ENCODE measurements at regions not wholly inside any gene's neighbourhood (a gene's known extent, or its start where the extent isn't known, plus 50 kb on each side); places are given as distances from the start of the nearest gene placed in this dataset.

DNA sequence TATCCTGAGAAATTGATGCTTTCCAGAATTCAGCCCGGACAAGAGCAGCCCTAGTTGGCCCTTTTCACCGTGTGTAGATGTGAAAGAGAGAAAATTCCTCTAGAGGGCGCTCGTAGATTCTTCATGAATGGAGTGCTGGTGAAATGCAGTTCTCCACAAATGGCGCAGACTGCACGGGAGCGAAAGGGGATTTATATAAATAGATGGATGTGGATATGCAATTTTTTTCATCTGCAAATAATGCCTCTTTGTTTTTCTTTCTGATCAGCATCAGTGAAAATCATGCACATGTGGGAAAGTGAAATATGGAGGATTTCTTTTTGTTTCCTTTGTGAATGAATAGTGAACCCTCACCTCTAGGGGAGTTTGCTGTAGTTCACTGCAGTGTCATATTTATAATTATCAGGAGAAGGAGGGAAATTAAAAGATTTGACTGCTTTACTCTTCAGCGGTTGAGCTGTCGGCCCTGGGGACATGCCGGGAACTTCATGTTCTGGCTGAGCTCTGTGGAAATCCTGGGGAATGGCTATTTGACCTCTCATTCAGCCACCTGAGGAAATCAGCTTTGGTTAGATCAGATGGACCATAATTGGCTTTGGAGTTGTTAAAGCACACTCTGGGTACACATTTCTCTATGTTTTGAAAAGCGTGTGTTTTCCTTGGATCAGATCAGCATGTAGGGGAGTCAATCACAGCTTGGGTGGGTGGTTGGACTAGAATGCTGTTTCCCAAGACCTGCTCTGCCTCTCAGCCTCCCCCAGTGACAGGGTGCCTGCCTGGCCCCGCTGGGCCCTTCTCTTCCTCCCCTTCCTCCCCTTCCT, 115.0 kb upstream of the SHISA3 start:
- ChIA-PET CTCF (interaction anchor here (0.7 to 4.2 kb wide), 8 partner anchors 10 to 239 kb away, joined by 3 to 38 read pairs (median 4); no protein-coding TSS in a partner anchor), RAD21 (ENCODE audit: low non-redundant PET in 1 of 2, low total read pairs in 2 of 2, uncharacterized antibody in 2 of 2, unreplicated experiment in 2 of 2) (interaction anchor here in 1 of 2 experiments (1.4 kb wide), 1 partner anchor 237 kb away, joined by 7 read pairs; no protein-coding TSS in a partner anchor), POLR2A (no interaction called here)
- no TSS peak for BruUV-seq (replicated peaks)
- H3K27me3 ChIP-seq (ENCODE audit: insufficient read depth, low read length), result no peaks in the 10 kb centered on the region
- no peaks in the 10 kb centered on the region for H3K9me2 ChIP-seq (ENCODE audit: insufficient read depth)
- TF ChIP-seq YY1 (IDR thresholded peaks at IDR 0.05; ENCODE audit: extremely low read depth, insufficient replicate concordance, low read depth, low read length), result peak; percentile 35
- TF ChIP-seq ZNF274 (IDR thresholded peaks at IDR 0.05; ENCODE audit: low read depth, low read length), result no peak
- TF ChIP-seq, protein P1, sequence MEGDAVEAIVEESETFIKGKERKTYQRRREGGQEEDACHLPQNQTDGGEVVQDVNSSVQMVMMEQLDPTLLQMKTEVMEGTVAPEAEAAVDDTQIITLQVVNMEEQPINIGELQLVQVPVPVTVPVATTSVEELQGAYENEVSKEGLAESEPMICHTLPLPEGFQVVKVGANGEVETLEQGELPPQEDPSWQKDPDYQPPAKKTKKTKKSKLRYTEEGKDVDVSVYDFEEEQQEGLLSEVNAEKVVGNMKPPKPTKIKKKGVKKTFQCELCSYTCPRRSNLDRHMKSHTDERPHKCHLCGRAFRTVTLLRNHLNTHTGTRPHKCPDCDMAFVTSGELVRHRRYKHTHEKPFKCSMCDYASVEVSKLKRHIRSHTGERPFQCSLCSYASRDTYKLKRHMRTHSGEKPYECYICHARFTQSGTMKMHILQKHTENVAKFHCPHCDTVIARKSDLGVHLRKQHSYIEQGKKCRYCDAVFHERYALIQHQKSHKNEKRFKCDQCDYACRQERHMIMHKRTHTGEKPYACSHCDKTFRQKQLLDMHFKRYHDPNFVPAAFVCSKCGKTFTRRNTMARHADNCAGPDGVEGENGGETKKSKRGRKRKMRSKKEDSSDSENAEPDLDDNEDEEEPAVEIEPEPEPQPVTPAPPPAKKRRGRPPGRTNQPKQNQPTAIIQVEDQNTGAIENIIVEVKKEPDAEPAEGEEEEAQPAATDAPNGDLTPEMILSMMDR (IDR thresholded peaks at IDR 0.05 in 2 of 3, conservative IDR thresholded peaks at IDR 0.05 in 1 of 3; ENCODE audit: borderline replicate concordance in 1 of 3, insufficient read depth in 1 of 3, low read depth in 2 of 3, low read length in 2 of 3), result peak; percentile 56 to 85 (median 81)
- TF ChIP-seq RAD21 (IDR thresholded peaks at IDR 0.05; ENCODE audit: low read depth), result peak; percentile 85
- H2AFZ ChIP-seq (ENCODE audit: low read depth, low read length, poor library complexity, severe bottlenecking), result peak overlapping the region; percentile 95
- intact Hi-C loops (cut with micrococcal nuclease), result loop anchor here (1.0 to 10.0 kb wide), 4 partner anchors 237 to 585 kb away; partner anchors contain the start of genes ATP8A1 and SLC30A9
- DNase-seq (ENCODE audit: low read depth, low spot score) (peak; percentile 76), ATAC-seq (peak; percentile 90)
- peaks cover 0 to 7% of the 10 kb centered on the region in 2 experiments; a peak in 1 of 4 replicates for H3K4me1 ChIP-seq (ENCODE audit: control insufficient read depth in 1 of 2, insufficient read depth in 2 of 2, low read length in 2 of 2)
- H3K4me3 ChIP-seq (replicated peaks in 1 of 2; ENCODE audit: low read depth in 1 of 2, low read length in 2 of 2), result no peak overlapping the region; a peak in 1 of 4 replicates
- no peaks in the 10 kb centered on the region for H4K20me1 ChIP-seq (ENCODE audit: insufficient read depth)
- H3K36me3 ChIP-seq (ENCODE audit: control insufficient read depth in 1 of 2, insufficient read depth in 2 of 2, low read length in 2 of 2), result no peaks in the 10 kb centered on the region
- peak overlapping the region; percentile 34 for H3K4me2 ChIP-seq (ENCODE audit: low read length)
- no peaks in the 10 kb centered on the region for H3K79me2 ChIP-seq (ENCODE audit: insufficient read depth, low read length)
- no peak overlapping the region for H3K27ac ChIP-seq (ENCODE audit: low read depth, low read length)
- no peaks in the 10 kb centered on the region for H3K9me3 ChIP-seq (ENCODE audit: control insufficient read depth in 1 of 2, insufficient read depth in 1 of 2, low read depth in 1 of 2, low read length in 2 of 2)
- no peak overlapping the region for H3K9ac ChIP-seq (ENCODE audit: low read length)

Data from HCT116 (cell line).